ENCODE measurements at regions not wholly inside any gene's neighbourhood (a gene's known extent, or its start where the extent isn't known, plus 50 kb on each side); places are given as distances from the start of the nearest gene placed in this dataset.
"Not testable (repeated sequence)": the region's sequence is repeated elsewhere in the genome, so short reads cannot be mapped to it uniquely, and the experiment has no call there.

- peaks cover 0 to 3% (median 0%) of the 10 kb centered on the region in 3 donors for H3K27me3 ChIP-seq (ENCODE audit: insufficient read depth in 3 of 3, low read length in 2 of 3)
- no peak for ATAC-seq
- no peaks in the 10 kb centered on the region for H3K4me1 ChIP-seq
- H3K27ac ChIP-seq: no peak overlapping the region
- intact Hi-C loops (cut with DNase I): no loop called here
- no peak for DNase-seq
- 47 to 67% (median 57%) methylated on average over 1 of the region's 1 CpG for WGBS, 3 donors
- H3K4me3 ChIP-seq: no peak overlapping the region
- TF ChIP-seq, protein P1, sequence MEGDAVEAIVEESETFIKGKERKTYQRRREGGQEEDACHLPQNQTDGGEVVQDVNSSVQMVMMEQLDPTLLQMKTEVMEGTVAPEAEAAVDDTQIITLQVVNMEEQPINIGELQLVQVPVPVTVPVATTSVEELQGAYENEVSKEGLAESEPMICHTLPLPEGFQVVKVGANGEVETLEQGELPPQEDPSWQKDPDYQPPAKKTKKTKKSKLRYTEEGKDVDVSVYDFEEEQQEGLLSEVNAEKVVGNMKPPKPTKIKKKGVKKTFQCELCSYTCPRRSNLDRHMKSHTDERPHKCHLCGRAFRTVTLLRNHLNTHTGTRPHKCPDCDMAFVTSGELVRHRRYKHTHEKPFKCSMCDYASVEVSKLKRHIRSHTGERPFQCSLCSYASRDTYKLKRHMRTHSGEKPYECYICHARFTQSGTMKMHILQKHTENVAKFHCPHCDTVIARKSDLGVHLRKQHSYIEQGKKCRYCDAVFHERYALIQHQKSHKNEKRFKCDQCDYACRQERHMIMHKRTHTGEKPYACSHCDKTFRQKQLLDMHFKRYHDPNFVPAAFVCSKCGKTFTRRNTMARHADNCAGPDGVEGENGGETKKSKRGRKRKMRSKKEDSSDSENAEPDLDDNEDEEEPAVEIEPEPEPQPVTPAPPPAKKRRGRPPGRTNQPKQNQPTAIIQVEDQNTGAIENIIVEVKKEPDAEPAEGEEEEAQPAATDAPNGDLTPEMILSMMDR (IDR thresholded peaks at IDR 0.05): no peak
- no peaks in the 10 kb centered on the region for H3K36me3 ChIP-seq (ENCODE audit: insufficient read depth in 1 of 2, low read depth in 1 of 2)
- H3K9me3 ChIP-seq: no peaks in the 10 kb centered on the region
These were observed 372.9 kb upstream of the MAOA start for GRCh38 chrX:43283187-43283586.

DNA sequence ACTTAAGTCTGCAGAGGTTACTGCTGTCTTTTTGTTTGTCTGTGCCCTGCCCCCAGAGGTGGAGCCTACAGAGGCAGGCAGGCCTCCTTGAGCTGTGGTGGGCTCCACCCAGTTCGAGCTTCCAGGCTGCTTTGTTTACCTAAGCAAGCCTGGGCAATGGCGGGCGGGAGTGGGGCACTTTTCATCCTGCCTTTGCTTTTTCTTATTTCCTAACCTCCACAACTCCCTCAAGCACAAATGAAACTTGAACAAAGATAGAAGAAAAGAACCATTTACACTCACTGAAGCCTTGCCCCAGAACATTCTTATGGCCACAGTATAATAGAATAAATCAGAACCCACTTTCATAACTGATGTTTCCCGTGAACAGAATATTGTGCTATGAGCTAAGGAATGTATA is 344.5 kb upstream of the MAOA start:
- H3K27ac ChIP-seq; H3K4me1 ChIP-seq; H3K27me3 ChIP-seq (ENCODE audit: insufficient read depth in 3 of 3, low read length in 2 of 3); ATAC-seq; DNase-seq; H3K4me3 ChIP-seq; H3K9me3 ChIP-seq; intact Hi-C loops (cut with DNase I); H3K36me3 ChIP-seq (ENCODE audit: insufficient read depth in 1 of 2, low read depth in 1 of 2): not testable (repeated sequence)
- WGBS, 3 donors: 41 to 93% (median 73%) methylated on average over 3 to 4 of the region's 4 CpGs

- no peaks in the 10 kb centered on the region for H3K4me1 ChIP-seq
- no peak for DNase-seq
- peaks cover 0 to 3% (median 0%) of the 10 kb centered on the region in 3 donors for H3K27me3 ChIP-seq (ENCODE audit: insufficient read depth in 3 of 3, low read length in 2 of 3)
- ATAC-seq: no peak
- no peak overlapping the region for H3K27ac ChIP-seq
- no peak overlapping the region for H3K4me3 ChIP-seq
- H3K9me3 ChIP-seq: no peaks in the 10 kb centered on the region
- 98 to 100% (median 100%) methylated on average over 1 of the region's 1 CpG for WGBS, 3 donors
- TF ChIP-seq, protein P1 (IDR thresholded peaks at IDR 0.05): no peak
- intact Hi-C loops (cut with DNase I): no loop called here
- H3K36me3 ChIP-seq (ENCODE audit: insufficient read depth in 1 of 2, low read depth in 1 of 2): no peaks in the 10 kb centered on the region
These were observed 343.1 kb upstream of the MAOA start for GRCh38 chrX:43313035-43313434.

GRCh38 chrX:43314525-43314924 is 341.6 kb upstream of the MAOA start:
- WGBS, 3 donors: 52 to 64% (median 63%) methylated on average over 3 of the region's 3 CpGs
- no peaks in the 10 kb centered on the region for H3K36me3 ChIP-seq (ENCODE audit: insufficient read depth in 1 of 2, low read depth in 1 of 2)
- no peak for DNase-seq
- H3K4me1 ChIP-seq: no peaks in the 10 kb centered on the region
- no peak overlapping the region for H3K4me3 ChIP-seq
- peaks cover 0 to 3% (median 0%) of the 10 kb centered on the region in 3 donors for H3K27me3 ChIP-seq (ENCODE audit: insufficient read depth in 3 of 3, low read length in 2 of 3)
- intact Hi-C loops (cut with DNase I): no loop called here
- TF ChIP-seq, protein P1 (IDR thresholded peaks at IDR 0.05): no peak
- no peaks in the 10 kb centered on the region for H3K9me3 ChIP-seq
- no peak for ATAC-seq
- H3K27ac ChIP-seq: no peak overlapping the region

DNA sequence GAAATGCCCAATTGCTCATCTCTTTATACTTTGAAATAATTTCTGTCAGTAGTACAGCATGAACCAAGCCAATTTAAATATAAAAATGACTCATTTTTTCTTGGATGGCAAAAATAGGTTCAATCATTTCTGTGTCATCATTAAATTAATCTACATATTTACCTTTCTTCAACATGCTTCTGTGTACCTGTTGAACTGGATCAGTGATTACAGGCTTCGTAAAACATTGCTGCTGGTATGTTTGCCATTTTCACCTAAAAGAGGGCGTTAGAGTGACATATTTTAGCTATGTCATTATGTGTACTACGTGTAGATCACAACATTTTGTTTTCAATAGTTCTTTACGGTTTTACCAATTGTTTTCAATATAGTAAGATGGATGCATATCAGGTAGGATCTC is 340.5 kb upstream of the MAOA start:
- TF ChIP-seq, protein P1 (IDR thresholded peaks at IDR 0.05): no peak
- ATAC-seq (no peak), DNase-seq (no peak)
- 53 to 85% (median 79%) methylated on average over 4 of the region's 4 CpGs for WGBS, 3 donors
- H3K9me3 ChIP-seq: no peaks in the 10 kb centered on the region
- no peaks in the 10 kb centered on the region for H3K4me1 ChIP-seq
- no peak overlapping the region for H3K27ac ChIP-seq
- no peaks in the 10 kb centered on the region for H3K36me3 ChIP-seq (ENCODE audit: insufficient read depth in 1 of 2, low read depth in 1 of 2)
- H3K4me3 ChIP-seq: no peak overlapping the region
- intact Hi-C loops (cut with DNase I): no loop called here
- peaks cover 0 to 3% (median 0%) of the 10 kb centered on the region in 3 donors for H3K27me3 ChIP-seq (ENCODE audit: insufficient read depth in 3 of 3, low read length in 2 of 3)
